HuH-7 (cell line): ENCODE measurements at regions not wholly inside any gene's neighbourhood (a gene's known extent, or its start where the extent isn't known, plus 50 kb on each side); places are given as distances from the start of the nearest gene placed in this dataset.
"Not testable (repeated sequence)": the region's sequence is repeated elsewhere in the genome, so short reads cannot be mapped to it uniquely, and the experiment has no call there.

Experiments
- DNase-seq: peaks from one replicate; pipeline ENCODE4 v3.0.0; 2011; ENCODE audit warnings: low spot score

- DNase-seq: no peak
Measured at GRCh38 chr21:14058566-14058965, 152.2 kb downstream of the LIPI start.

- not testable (repeated sequence) for DNase-seq
Measured at GRCh38 chr21:14057841-14058481, 152.8 kb downstream of the LIPI start.

- no peak for DNase-seq
Measured at GRCh38 chr21:14057313-14057712, 153.4 kb downstream of the LIPI start.

DNA sequence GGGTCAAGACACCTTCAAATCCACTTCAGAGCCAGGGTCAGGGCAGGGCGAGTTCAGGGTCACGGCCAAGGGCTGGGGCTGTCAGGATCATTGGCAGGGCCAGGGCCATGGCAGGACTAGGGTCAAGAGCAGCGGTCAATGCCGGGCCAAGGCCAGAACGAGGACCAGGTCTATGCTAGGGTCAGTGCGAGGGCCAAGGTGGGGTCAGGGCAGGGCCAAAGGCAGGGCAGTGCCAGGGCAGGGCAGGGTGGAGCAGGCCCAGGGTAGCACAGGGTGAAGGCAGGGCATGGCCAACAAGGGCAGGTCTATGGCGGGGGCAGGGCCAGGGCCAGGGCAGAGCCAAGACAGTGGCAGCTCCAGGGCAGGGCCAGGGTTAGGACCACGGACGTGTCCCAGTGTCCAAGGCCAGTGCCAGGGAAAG, 154.0 kb downstream of the LIPI start:
- DNase-seq: no peak

DNA sequence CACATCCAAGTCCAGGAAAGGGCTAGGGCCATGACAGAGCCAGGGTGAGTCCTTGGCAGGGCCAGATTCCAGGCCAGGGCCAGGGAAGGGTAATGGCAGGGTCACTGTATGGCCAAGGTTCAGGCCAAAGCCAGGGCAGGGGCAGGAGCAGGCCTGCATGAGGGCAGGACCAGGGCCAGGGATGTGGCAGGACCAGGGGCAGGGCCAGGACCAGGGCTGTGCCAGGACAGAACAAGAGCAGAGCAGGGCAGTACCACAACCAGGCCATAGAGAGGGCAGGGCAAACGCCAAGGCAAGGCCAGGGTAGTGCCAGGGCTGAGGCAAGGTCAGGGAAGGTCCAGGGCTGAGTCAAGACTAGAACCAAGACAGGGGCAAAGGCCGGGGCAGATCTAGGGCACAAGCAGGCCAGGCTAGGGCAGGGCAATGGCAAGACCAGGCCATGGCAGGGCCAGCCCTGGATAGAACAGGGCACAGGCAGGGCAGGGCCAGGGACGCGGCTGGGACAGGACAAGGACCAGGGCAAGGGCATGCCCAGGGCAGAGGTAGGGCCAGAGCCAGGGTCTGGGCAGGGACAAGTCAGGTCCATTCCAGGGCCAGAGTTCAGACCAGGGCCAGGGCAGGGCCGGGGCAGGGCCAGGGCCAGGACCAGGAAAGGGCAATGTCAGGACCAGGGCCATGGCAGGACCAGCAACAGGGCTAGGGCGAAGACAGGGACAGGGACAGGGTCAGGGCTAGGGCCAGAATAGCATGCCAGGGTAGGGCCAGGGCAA, 154.8 kb downstream of the LIPI start:
- DNase-seq: not testable (repeated sequence)

GRCh38 chr21:14054682-14055081, 156.1 kb downstream of the LIPI start:
- DNase-seq: no peak

GRCh38 chr21:14050121-14050520, 160.6 kb downstream of the LIPI start:
- no peak for DNase-seq

- DNase-seq: no peak
Measured at GRCh38 chr21:14046401-14046800, 164.4 kb downstream of the LIPI start.

GRCh38 chr21:14040386-14040785, 170.4 kb downstream of the LIPI start:
- no peak for DNase-seq

DNA sequence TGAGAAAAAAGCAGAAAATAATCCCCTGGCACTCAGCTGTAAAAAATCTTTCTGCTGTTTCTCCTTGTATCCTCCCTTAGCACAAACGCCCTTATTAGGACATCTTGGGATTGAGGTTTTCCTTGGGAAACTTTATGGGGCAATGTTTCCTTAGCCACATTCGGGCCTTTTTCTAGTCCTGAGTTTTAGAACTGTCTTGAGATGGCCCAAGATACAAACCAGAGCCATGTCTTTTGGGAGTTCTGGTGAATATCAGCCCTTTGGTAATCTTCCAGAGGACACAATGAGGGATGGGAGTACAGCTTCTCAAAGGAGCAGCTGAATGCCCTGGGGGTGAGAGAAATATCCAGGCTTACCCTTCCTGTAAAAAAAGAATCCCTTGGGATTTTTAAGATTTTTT, 182.1 kb downstream of the LIPI start:
- DNase-seq: not testable (repeated sequence)

- DNase-seq: peak; percentile 66
Measured at GRCh38 chr21:14027235-14027869, 183.4 kb downstream of the LIPI start.

- not testable (repeated sequence) for DNase-seq
Measured at GRCh38 chr21:14020108-14020507, 190.6 kb downstream of the LIPI start.

DNA sequence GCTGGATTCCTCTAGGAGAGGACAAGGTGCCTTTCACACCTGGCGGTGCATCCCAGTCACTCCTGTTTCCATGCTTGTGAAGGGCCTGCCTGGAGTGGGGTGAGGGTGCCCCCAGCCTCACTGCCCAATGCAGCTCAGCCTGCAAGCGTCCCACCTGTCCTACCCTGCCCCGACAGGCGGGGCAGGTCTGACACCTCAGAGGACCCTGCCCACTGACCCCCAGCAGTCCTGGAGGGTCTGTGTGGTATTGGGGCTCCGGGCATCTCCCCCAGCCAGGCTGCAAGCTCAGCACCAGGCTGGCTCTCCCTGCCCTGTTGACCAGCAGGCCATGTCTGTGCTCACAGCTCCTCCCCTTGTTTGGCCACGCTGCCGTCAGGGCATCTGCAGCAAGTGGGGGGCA, 194.9 kb downstream of the LIPI start:
- DNase-seq: not testable (repeated sequence)

- DNase-seq: not testable (repeated sequence)
Measured at GRCh38 chr21:14013623-14014498, 196.9 kb downstream of the LIPI start.

DNA sequence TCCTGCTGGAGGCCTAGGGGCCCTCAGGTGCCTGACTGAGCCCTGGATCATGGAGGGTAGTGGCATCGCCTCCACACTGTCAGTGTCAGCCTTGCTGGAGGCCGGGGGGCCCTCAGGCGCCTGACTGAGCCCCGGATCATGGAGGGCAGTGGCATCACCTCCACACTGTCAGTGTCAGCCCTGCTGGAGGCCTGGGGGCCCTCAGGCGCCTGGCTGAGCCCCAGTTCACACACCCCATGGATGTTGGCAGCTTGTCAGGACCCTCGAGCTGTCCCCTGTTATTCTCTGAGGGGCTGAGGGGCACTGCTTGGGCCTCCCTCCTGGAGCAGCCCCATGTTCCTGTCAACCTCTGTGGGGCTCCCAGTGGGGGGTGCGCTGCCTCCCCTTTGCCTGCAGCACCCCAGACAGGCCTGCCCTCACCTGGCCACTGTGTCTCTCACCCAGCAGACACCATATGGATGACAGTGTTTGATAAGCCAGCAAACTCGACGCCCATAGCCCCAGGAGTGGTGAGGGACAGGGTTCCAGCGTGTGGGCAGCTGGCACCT, 197.6 kb downstream of the LIPI start:
- no peak for DNase-seq

- DNase-seq: no peak
Measured at GRCh38 chr21:14012409-14012808, 198.3 kb downstream of the LIPI start.

- DNase-seq: not testable (repeated sequence)
Measured at GRCh38 chr21:14011751-14012150, 199.0 kb downstream of the LIPI start.

DNA sequence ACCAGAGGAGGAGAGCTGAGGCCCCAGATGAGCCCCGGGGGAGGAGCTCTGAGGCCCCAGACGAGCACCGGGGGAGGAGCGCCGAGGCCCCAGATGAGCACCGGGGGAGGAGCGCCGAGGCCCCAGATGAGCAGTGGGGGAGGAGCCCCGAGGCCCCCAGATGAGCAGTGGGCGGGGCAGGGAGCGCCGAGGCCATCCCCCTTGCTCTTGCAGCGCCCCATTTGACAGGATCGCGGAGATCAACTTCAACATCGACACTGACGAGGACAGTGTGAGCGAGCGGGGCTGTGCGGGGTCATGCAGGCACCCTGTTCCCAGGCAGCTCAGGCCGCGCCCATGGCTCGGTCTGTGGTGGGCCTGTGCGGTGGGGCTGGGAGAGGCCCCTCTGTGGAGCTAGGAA, 199.6 kb downstream of the LIPI start:
- DNase-seq: not testable (repeated sequence)

- no peak for DNase-seq
Measured at GRCh38 chr21:14010729-14011128, 200.0 kb downstream of the LIPI start.

- not testable (repeated sequence) for DNase-seq
Measured at GRCh38 chr21:14009990-14010389, 200.8 kb downstream of the LIPI start.

GRCh38 chr21:14009238-14009981, 201.3 kb downstream of the LIPI start:
- not testable (repeated sequence) for DNase-seq
